AG09309 (cell line): ENCODE measurements at regions not wholly inside any gene's neighbourhood (a gene's known extent, or its start where the extent isn't known, plus 50 kb on each side); places are given as distances from the start of the nearest gene placed in this dataset.

Experiments used
- DNase-seq: peaks from one replicate; pipeline ENCODE4 v3.0.0-alpha.2; 2010; ENCODE audit warnings: low read depth
- H3K4me3 ChIP-seq: 2 replicates; pipeline ENCODE4 v1.5.1; 2011; ENCODE audit warnings: mild to moderate bottlenecking, low read depth, low read length, moderate library complexity; ENCODE audit not compliant: control insufficient read depth
- TF ChIP-seq, protein P1 (sequence below): IDR thresholded peaks from 2 replicates; pipeline ENCODE4 v1.5.1; 2011; ENCODE audit warnings: mild to moderate bottlenecking, low read depth, low read length, inconsistent platforms; ENCODE audit not compliant: insufficient read depth, control insufficient read depth; ENCODE audit errors: missing control alignments

DNA sequence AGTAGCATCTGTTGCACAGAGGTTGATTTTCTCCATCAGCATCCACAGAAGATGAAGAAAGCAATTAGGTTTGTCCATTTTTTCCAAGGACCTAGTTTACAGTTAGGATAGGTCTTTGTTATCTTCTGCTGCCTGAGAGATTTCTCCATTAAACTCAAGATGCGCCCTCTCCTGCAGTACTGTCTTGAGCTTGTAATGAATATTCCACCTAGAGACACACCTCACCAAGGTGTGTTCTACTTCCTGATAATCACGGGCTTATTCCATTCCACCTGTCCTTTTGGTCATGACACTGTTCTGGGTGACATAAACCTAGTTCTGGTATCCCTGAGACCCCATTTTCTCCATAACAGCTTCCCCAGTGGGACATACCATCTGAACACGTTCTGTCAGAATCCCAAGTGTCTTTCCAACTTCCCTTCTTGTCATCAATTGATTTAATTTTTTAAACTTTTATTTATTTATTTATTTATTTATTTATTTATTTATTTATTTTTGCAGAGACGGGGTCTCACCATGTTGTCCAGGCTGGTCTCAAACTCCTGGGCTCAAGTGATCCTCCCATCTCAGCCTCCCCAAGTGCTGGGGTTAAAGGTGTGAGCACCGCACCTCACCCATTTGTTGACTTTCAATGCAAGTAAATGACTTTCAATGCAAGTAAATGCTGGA, 75.6 kb upstream of the HS3ST5 start:
- TF ChIP-seq, protein P1, sequence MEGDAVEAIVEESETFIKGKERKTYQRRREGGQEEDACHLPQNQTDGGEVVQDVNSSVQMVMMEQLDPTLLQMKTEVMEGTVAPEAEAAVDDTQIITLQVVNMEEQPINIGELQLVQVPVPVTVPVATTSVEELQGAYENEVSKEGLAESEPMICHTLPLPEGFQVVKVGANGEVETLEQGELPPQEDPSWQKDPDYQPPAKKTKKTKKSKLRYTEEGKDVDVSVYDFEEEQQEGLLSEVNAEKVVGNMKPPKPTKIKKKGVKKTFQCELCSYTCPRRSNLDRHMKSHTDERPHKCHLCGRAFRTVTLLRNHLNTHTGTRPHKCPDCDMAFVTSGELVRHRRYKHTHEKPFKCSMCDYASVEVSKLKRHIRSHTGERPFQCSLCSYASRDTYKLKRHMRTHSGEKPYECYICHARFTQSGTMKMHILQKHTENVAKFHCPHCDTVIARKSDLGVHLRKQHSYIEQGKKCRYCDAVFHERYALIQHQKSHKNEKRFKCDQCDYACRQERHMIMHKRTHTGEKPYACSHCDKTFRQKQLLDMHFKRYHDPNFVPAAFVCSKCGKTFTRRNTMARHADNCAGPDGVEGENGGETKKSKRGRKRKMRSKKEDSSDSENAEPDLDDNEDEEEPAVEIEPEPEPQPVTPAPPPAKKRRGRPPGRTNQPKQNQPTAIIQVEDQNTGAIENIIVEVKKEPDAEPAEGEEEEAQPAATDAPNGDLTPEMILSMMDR: no peak
- H3K4me3 ChIP-seq: no peak overlapping the region
- no peak for DNase-seq

DNA sequence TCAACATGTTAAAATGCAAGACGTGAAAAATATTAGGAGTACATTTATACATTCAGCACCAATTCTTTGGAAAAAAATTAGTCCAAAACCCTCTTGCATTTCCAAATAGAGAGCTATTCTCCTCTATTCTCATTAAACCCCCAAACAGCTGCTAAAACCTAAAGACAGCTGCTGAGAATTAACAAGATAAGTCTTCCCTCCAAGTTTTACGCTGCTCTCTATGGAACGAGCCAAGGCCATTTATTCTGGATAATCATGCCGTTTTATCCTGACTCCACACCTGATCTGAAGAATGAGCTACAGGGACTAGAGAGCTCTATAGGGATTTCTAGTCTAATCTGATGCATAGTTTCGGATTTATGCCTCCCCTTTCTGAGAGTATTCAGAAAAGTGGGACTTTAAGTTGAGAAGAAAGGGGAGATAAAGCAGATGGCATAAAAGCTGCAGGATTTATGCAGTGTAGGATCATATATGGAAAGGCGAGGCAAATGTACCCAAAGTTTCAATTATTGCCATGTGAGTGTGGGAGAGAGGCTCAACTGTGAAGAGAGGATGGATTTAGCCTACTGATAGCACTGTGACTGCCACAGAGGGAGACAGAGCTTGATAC, 64.7 kb upstream of the HS3ST5 start:
- H3K4me3 ChIP-seq: no peak overlapping the region
- no peak for DNase-seq
- TF ChIP-seq, protein P1: no peak

DNA sequence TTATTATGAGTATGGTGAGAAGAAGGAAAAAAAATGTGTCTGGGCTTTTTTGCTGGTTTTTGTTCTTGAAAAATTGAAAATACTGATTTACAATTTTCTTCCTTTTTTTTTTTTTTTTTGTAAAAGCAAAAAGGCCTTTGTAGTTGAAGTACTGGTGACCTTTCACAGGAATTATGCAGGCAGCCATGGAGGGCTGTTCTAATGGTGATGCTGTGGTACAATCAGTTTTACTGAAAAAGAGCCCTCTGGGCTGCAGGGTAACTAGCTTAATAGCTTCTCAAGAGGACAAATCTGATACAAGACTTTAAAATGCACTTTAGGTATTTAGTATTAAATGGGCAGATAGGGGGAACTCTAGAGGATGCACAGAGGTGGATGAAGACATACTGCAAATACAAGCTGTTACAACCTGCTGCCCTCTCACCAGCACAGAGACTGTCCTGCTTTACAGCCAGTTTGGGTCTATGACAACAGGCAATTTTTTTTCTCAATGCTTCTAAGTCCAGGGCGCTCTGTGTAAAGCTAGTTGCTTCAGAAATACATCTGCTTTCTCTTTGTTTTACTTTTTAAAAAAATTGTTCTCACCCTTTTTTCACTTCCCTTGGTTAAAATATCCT, 61.6 kb upstream of the HS3ST5 start:
- DNase-seq: no peak
- no peak overlapping the region for H3K4me3 ChIP-seq
- TF ChIP-seq, protein P1: no peak

DNA sequence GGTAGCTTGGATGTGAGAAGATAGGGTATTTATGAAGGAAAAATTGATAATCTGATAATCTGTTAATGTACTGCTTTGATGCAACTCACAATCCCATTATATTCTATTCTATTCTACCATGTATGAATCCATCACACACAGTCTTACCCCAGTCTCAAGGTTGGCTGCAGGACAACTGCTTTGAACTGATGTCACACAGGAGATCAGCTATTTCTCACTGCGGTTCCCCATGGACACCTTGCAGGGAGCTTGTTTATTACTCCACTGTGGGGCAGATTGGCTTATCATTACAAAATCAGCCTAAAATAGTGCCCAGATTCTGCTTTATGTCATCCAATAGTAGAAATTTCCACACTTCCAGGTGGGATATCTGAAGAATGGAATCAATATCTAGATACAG, 61.0 kb upstream of the HS3ST5 start:
- TF ChIP-seq, protein P1: no peak
- no peak overlapping the region for H3K4me3 ChIP-seq
- no peak for DNase-seq

DNA sequence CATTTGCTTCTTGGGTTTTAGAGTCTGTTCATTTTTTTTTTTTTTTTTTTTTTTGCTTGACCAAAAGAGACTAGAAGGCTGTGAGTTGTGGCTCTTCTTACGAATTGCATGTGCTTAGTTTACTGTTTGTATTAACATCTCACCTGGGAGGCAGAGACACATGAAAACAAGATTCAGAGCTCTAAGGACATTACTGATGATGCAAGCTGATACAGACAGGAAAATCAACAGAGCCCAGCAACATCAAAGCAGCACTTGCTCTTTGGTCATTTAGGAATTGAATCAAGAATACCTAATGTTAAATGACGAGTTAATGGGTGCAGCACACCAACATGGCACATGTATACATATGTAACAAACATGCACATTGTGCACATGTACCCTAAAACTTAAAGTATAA, 55.7 kb upstream of the HS3ST5 start:
- no peak for DNase-seq
- TF ChIP-seq, protein P1: no peak
- H3K4me3 ChIP-seq: no peak overlapping the region
